ENCODE measurements at regions not wholly inside any gene's neighbourhood (a gene's known extent, or its start where the extent isn't known, plus 50 kb on each side); places are given as distances from the start of the nearest gene placed in this dataset.

GRCh38 chr7:94843553-94843952 lies 63.8 kb upstream of the PPP1R9A start:
- Histone ChIP-seq H3K9me3 (peaks cover 23% of the 10 kb centered on the region), H3K27ac (ENCODE audit: low read depth in 2 of 2, low read length in 1 of 2) (no peak overlapping the region), H3K27me3 (ENCODE audit: insufficient read depth) (no peaks in the 10 kb centered on the region), H3K36me3 (replicated peaks in 1 of 2; ENCODE audit: control insufficient read depth in 1 of 2, insufficient read depth in 2 of 2, low read length in 1 of 2) (no peaks in the 10 kb centered on the region), H3K79me2 (ENCODE audit: insufficient read depth) (no peaks in the 10 kb centered on the region), H3K9me2 (no peaks in the 10 kb centered on the region), H2AFZ (ENCODE audit: low read depth) (no peak overlapping the region), H3K4me1 (ENCODE audit: control insufficient read depth in 1 of 2, insufficient read depth in 2 of 2, low read depth in 1 of 2, low read length in 1 of 2) (no peaks in the 10 kb centered on the region), H3K4me3 (ENCODE audit: low read depth in 2 of 2, low read length in 1 of 2) (no peak overlapping the region), H3K9ac (no peak overlapping the region), H3F3A (replicated peaks; ENCODE audit: insufficient read depth) (peaks cover 2% of the 10 kb centered on the region), H4K20me1 (ENCODE audit: insufficient read depth) (no peaks in the 10 kb centered on the region), H3K4me2 (no peak overlapping the region)
- no peak for DNase-seq
- whole genome bisulfite sequencing (ENCODE audit: low lambda C conversion rate): 11% methylated on average over 1 of the region's 1 CpG
- ChIA-PET CTCF (no interaction called here), POLR2A (no interaction called here)
- TF ChIP-seq CHD2 (IDR thresholded peaks at IDR 0.05; ENCODE audit: low read length, partially characterized antibody): no peak
- no peak for TF ChIP-seq JUND (IDR thresholded peaks at IDR 0.05)
- no peak for TF ChIP-seq TCF12 (IDR thresholded peaks at IDR 0.05)
- no peak for TF ChIP-seq TEAD4 (IDR thresholded peaks at IDR 0.05; ENCODE audit: borderline replicate concordance, insufficient read depth)
- no peak for TF ChIP-seq ELF1 (IDR thresholded peaks at IDR 0.05)
- no peak for TF ChIP-seq MEF2A (IDR thresholded peaks at IDR 0.05; ENCODE audit: borderline replicate concordance, low read depth)
- TF ChIP-seq NRF1 (IDR thresholded peaks at IDR 0.05; ENCODE audit: low read depth, low read length): no peak
- no peak for TF ChIP-seq YY1 (IDR thresholded peaks at IDR 0.05; ENCODE audit: low read depth)
- no peak for TF ChIP-seq NFIC (IDR thresholded peaks at IDR 0.05; ENCODE audit: borderline replicate concordance)
- no peak for TF ChIP-seq FOXM1 (IDR thresholded peaks at IDR 0.05; ENCODE audit: low read depth)
- no peak for TF ChIP-seq FOXJ3 (CRISPR knock-in tag; IDR thresholded peaks at IDR 0.05)
- no peak for TF ChIP-seq GATA2 (CRISPR knock-in tag; IDR thresholded peaks at IDR 0.05)

- Histone ChIP-seq H3K4me1 (ENCODE audit: control insufficient read depth in 1 of 2, insufficient read depth in 2 of 2, low read depth in 1 of 2, low read length in 1 of 2) (no peaks in the 10 kb centered on the region), H3F3A (replicated peaks; ENCODE audit: insufficient read depth) (peaks cover 2% of the 10 kb centered on the region), H3K27ac (ENCODE audit: low read depth in 2 of 2, low read length in 1 of 2) (no peak overlapping the region), H3K4me3 (ENCODE audit: low read depth in 2 of 2, low read length in 1 of 2) (no peak overlapping the region), H4K20me1 (ENCODE audit: insufficient read depth) (no peaks in the 10 kb centered on the region), H3K9ac (no peak overlapping the region), H3K27me3 (ENCODE audit: insufficient read depth) (no peaks in the 10 kb centered on the region), H3K9me3 (peaks cover 4% of the 10 kb centered on the region; the same call in 1 of the 2 replicates), H2AFZ (ENCODE audit: low read depth) (no peak overlapping the region), H3K4me2 (no peak overlapping the region), H3K79me2 (ENCODE audit: insufficient read depth) (no peaks in the 10 kb centered on the region), H3K36me3 (replicated peaks in 1 of 2; ENCODE audit: control insufficient read depth in 1 of 2, insufficient read depth in 2 of 2, low read length in 1 of 2) (no peaks in the 10 kb centered on the region), H3K9me2 (no peaks in the 10 kb centered on the region)
- DNase-seq: no peak
- ChIA-PET CTCF (no interaction called here), POLR2A (no interaction called here)
- TF ChIP-seq YY1 (IDR thresholded peaks at IDR 0.05; ENCODE audit: low read depth) (no peak), ELF1 (IDR thresholded peaks at IDR 0.05) (no peak), IRF3 (IDR thresholded peaks at IDR 0.05; ENCODE audit: low read depth, low read length) (no peak), USF2 (IDR thresholded peaks at IDR 0.05; ENCODE audit: borderline replicate concordance, low read depth, low read length) (no peak), RFX5 (IDR thresholded peaks at IDR 0.05; ENCODE audit: low read length) (no peak), FOSL2 (IDR thresholded peaks at IDR 0.05; ENCODE audit: borderline replicate concordance, low read depth) (no peak), TAF1 (IDR thresholded peaks at IDR 0.05; ENCODE audit: borderline replicate concordance, low read depth, low read length) (no peak), NFIC (IDR thresholded peaks at IDR 0.05; ENCODE audit: borderline replicate concordance) (no peak), GATA2 (CRISPR knock-in tag; IDR thresholded peaks at IDR 0.05) (no peak), FOXM1 (IDR thresholded peaks at IDR 0.05; ENCODE audit: low read depth) (no peak)
- WGBS (ENCODE audit: low lambda C conversion rate): 22% methylated on average over 2 of the region's 2 CpGs
Observed at GRCh38 chr7:94848531-94848930, 58.9 kb upstream of the PPP1R9A start.
